NCI-H460 (cell line): ENCODE measurements at regions not wholly inside any gene's neighbourhood (a gene's known extent, or its start where the extent isn't known, plus 50 kb on each side); places are given as distances from the start of the nearest gene placed in this dataset.

Experiments used
- DNase-seq: peaks from one replicate; pipeline ENCODE4 v3.0.0-alpha.2; 2016; ENCODE audit warnings: low read depth; ENCODE audit errors: extremely low read depth

GRCh38 chr2:64196963-64197362 lies 52.7 kb upstream of the PELI1 start:
- DNase-seq = no peak

DNA sequence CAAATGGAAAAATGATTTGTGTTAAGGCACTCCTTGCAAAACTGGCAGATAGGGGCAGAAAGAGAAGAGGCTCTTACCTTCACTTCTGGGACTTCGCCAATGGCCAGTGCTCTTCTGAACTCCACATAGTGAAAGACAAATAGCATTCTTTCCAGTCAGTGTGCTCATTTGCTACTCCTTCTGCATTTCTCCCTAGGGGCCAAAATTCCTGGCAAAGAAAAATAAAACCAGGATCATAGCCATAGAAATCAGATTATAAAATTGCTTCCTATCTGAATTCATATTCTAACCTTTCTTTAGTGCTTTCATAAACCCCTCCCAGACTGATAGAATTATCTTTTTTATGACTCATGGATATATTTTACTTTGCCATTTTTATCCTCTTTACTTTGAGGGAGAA lies 56.9 kb upstream of the PELI1 start:
- no peak for DNase-seq

- no peak for DNase-seq
These were observed 58.1 kb upstream of the PELI1 start for GRCh38 chr2:64202206-64202845.

- DNase-seq = no peak
These were observed 59.1 kb upstream of the PELI1 start for GRCh38 chr2:64203131-64203857.

DNA sequence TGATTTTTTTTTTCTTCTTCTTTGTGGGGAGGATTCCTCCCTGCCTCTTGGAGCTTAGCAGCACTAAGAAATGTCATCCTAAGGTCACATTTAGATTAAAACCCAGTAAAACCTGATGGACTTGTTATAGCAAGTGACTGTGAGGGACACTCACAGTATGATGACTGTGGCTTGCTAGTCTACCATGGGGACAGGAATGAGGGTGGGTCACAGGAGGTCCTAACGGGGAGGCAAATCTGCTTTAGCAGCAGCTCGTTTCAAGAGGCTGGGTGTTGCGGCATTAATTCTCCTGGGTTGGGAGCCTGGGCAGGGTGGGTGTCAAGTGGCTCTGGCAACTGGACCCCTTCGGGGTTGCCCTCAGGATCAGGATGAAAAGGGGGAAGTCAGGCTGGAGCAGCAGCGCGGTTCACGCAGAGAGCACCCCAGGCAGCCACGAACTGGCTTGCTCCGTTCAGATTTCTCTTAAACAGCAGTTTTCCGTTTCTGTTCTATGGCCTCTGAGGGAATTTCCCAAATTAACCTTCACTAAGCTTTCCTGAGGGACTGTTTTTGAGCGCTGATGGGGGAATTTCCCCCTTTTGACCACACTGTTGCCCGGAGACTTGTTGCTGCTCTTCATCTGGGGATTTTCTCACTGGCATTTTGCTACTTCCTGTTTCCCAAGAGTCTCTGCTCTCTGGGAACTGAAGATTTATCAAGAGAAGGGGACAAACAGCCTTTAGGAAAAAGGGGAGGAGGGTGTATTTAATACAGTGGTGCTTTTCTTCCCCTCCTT lies 59.8 kb upstream of the PELI1 start:
- no peak for DNase-seq

DNA sequence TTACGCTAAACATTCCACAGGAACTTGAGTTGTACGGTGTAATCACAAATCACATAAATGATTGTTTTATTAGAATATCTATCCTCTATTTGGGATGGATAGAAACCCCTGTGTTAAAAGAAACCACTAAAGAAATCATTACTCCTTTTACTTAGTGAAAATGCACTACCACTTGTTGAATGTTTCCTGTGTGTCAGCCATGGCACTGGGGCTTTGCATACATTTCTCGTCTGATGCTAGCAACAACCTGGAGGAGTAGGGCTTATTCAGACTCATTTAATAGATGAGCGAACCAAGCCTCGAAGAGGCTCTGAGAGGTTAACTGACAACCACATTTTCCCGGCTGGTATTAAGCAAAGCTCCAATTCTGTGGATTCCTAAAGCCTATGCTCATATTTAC lies 60.5 kb upstream of the PELI1 start:
- DNase-seq = no peak

GRCh38 chr2:64205415-64205814 lies 61.2 kb upstream of the PELI1 start:
- no peak for DNase-seq

DNA sequence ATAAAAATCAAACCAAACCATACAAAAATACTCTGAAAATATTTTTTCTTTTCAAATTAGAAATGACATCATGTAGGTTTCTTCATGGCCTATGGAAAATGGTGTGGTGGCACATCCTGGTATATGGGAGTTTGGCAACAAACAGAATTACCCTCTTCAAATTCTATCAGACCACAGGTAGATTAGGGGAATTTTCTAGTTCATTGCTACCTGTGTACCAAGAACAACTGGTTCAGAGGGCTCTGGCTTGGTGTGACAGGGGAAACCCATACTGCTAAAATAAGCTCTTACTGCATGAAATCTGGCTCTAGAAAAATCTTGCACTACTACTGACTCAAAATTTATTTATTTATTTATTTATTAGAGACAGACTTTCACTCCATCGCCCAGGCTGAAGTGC lies 63.4 kb upstream of the PELI1 start:
- DNase-seq = no peak

- DNase-seq = no peak
These were observed 66.6 kb upstream of the PELI1 start for GRCh38 chr2:64210816-64211215.

GRCh38 chr2:64211276-64211921 lies 67.2 kb upstream of the PELI1 start:
- DNase-seq = no peak

DNA sequence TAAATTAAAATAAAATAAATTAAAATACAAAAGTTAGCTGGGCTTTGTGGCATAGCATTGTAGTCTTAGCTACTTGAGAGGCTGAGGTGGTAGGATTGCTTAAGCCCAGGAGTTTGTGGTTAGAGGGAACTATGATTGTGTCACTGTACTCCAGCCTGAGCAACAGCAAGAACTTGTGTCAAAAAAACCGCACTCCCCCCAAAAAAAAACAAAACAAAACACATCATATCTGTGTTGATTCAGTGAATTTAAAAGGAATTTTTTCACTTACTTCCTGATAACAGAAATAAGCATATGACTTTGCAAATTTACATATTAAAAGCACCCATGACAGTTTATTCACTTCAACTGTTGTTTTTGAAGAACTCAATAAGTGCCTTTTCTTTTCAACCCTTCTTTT lies 68.1 kb upstream of the PELI1 start:
- DNase-seq = no peak

GRCh38 chr2:64212801-64213321 lies 68.6 kb upstream of the PELI1 start:
- no peak for DNase-seq

DNA sequence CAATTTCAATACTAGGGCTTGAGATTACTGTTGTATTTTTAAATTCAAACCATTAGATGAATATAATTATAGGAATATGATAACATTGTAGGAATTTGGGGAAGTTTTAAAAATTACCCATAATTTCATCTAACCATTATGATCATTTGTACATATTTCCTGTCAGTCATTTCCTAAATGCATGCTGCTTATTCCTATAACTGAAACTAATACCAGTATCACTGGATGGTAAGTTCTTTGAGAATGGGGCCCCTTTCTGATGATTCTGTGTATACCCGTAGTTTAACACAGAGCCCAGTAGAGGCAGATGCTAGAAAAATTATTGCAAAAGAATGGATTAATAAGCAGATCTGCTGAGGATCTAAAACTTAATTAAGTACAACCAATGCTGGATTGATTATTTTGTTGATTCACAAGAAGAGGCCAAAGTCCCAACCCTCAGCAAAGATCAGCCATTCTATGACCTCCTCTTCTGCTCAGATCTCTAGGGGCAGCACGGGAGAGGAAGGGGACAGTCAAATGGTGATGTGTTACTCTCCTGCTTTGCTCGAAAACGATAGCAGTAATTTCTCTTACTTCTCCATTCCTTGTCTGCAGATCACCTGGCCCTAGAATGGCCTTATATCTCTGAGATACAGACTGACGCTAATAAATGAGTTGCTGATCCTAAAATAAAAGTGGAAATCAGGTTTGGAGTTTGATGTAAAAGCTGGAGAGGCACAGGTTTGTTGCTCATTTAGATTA lies 69.5 kb upstream of the PELI1 start:
- DNase-seq = no peak

- no peak for DNase-seq
These were observed 70.3 kb upstream of the PELI1 start for GRCh38 chr2:64214281-64215115.

DNA sequence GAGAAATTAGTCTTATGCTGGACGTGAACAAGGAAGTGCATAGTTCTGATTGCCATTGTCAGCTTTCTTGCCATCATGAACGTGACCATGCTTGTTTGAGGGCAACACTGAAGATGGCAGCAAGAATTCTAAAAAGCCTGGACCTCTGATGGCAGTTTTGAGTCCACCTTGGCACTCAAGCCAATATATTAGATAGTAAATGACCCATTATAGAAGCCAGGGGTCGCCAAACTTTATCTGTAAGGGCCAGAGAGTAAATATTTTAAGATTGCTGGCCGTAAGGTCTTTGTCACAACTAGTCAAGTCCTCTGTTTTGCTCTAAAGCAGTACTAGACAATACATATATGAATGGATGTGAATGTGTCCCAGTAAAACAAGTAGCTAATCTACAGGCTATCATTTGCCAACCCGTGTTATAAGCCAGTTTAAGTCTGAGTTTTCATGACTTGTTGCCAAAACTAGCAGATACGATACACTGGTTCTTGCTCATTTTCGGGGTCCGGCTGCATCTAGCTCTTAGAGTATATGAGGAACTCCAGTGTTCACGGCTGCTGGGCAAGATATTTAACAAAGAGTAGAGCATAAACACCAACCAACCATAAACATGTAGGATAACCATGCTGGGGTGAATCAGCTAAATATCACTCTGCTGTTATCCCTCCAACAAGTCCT lies 73.1 kb upstream of the PELI1 start:
- no peak for DNase-seq

- no peak for DNase-seq
These were observed 74.0 kb upstream of the PELI1 start for GRCh38 chr2:64218137-64218802.

- no peak for DNase-seq
These were observed 74.9 kb upstream of the PELI1 start for GRCh38 chr2:64219149-64219548.

GRCh38 chr2:64220265-64220664 lies 76.0 kb upstream of the PELI1 start:
- DNase-seq = no peak
